ENCODE measurements at regions not wholly inside any gene's neighbourhood (a gene's known extent, or its start where the extent isn't known, plus 50 kb on each side); places are given as distances from the start of the nearest gene placed in this dataset.

- no peaks in the 10 kb centered on the region for H3K36me3 ChIP-seq (ENCODE audit: insufficient read depth, low read length)
- no peaks in the 10 kb centered on the region for H3K4me1 ChIP-seq (ENCODE audit: insufficient read depth, low read length)
- no peak for TF ChIP-seq CTCF (IDR thresholded peaks at IDR 0.05; ENCODE audit: borderline replicate concordance, extremely low read depth, low read length, poor library complexity, severe bottlenecking)
- TF ChIP-seq EZH2 (IDR thresholded peaks at IDR 0.05; ENCODE audit: borderline replicate concordance, low read depth, low read length, severe bottlenecking), result no peak
- ATAC-seq (ENCODE audit: insufficient read depth, low read depth) (no peak), DNase-seq (no peak)
- no peak overlapping the region for H3K4me3 ChIP-seq (ENCODE audit: low read depth in 1 of 2, low read length in 2 of 2)
- H3K27me3 ChIP-seq (ENCODE audit: insufficient read depth, low read length, poor library complexity), result no peaks in the 10 kb centered on the region
- no peak overlapping the region for H3K9ac ChIP-seq (ENCODE audit: low read depth, low read length)
- H2AFZ ChIP-seq (ENCODE audit: low read depth, low read length), result no peak overlapping the region
- H4K20me1 ChIP-seq (ENCODE audit: insufficient read depth, low read length), result no peaks in the 10 kb centered on the region
- no peaks in the 10 kb centered on the region for H3K79me2 ChIP-seq (ENCODE audit: insufficient read depth, low read length)
- no peak overlapping the region for H3K27ac ChIP-seq (ENCODE audit: low read length)
- H3K9me3 ChIP-seq (ENCODE audit: insufficient read depth, low read length, severe bottlenecking), result no peaks in the 10 kb centered on the region
- no peak overlapping the region for H3K4me2 ChIP-seq (ENCODE audit: insufficient read depth, low read length)
Observed at GRCh38 chr5:155222393-155222792, 208.8 kb downstream of the KIF4B start.

GRCh38 chr5:155229135-155229534 is 215.6 kb downstream of the KIF4B start:
- DNase-seq, result no peak
- H3K36me3 ChIP-seq (ENCODE audit: insufficient read depth, low read length), result no peaks in the 10 kb centered on the region
- TF ChIP-seq CTCF (IDR thresholded peaks at IDR 0.05; ENCODE audit: borderline replicate concordance, extremely low read depth, low read length, poor library complexity, severe bottlenecking) (no peak), EZH2 (IDR thresholded peaks at IDR 0.05; ENCODE audit: borderline replicate concordance, low read depth, low read length, severe bottlenecking) (no peak)
- no peak for ATAC-seq (ENCODE audit: insufficient read depth, low read depth)
- H3K4me2 ChIP-seq (ENCODE audit: insufficient read depth, low read length), result no peak overlapping the region
- no peak overlapping the region for H3K4me3 ChIP-seq (ENCODE audit: low read depth in 1 of 2, low read length in 2 of 2)
- H3K4me1 ChIP-seq (ENCODE audit: insufficient read depth, low read length), result no peaks in the 10 kb centered on the region
- H3K27ac ChIP-seq (ENCODE audit: low read length), result no peak overlapping the region
- no peaks in the 10 kb centered on the region for H3K79me2 ChIP-seq (ENCODE audit: insufficient read depth, low read length)
- H3K9ac ChIP-seq (ENCODE audit: low read depth, low read length), result no peak overlapping the region
- no peaks in the 10 kb centered on the region for H3K27me3 ChIP-seq (ENCODE audit: insufficient read depth, low read length, poor library complexity)
- H4K20me1 ChIP-seq (ENCODE audit: insufficient read depth, low read length), result no peaks in the 10 kb centered on the region
- H3K9me3 ChIP-seq (ENCODE audit: insufficient read depth, low read length, severe bottlenecking), result no peaks in the 10 kb centered on the region
- H2AFZ ChIP-seq (ENCODE audit: low read depth, low read length), result no peak overlapping the region

- no peaks in the 10 kb centered on the region for H4K20me1 ChIP-seq (ENCODE audit: insufficient read depth, low read length)
- ATAC-seq (ENCODE audit: insufficient read depth, low read depth) (no peak), DNase-seq (no peak)
- no peak overlapping the region for H3K27ac ChIP-seq (ENCODE audit: low read length)
- TF ChIP-seq EZH2 (IDR thresholded peaks at IDR 0.05; ENCODE audit: borderline replicate concordance, low read depth, low read length, severe bottlenecking) (no peak), CTCF (IDR thresholded peaks at IDR 0.05; ENCODE audit: borderline replicate concordance, extremely low read depth, low read length, poor library complexity, severe bottlenecking) (no peak)
- no peaks in the 10 kb centered on the region for H3K79me2 ChIP-seq (ENCODE audit: insufficient read depth, low read length)
- H3K4me2 ChIP-seq (ENCODE audit: insufficient read depth, low read length), result no peak overlapping the region
- no peak overlapping the region for H2AFZ ChIP-seq (ENCODE audit: low read depth, low read length)
- H3K9ac ChIP-seq (ENCODE audit: low read depth, low read length), result no peak overlapping the region
- no peaks in the 10 kb centered on the region for H3K27me3 ChIP-seq (ENCODE audit: insufficient read depth, low read length, poor library complexity)
- H3K36me3 ChIP-seq (ENCODE audit: insufficient read depth, low read length), result no peaks in the 10 kb centered on the region
- H3K4me1 ChIP-seq (ENCODE audit: insufficient read depth, low read length), result no peaks in the 10 kb centered on the region
- H3K9me3 ChIP-seq (ENCODE audit: insufficient read depth, low read length, severe bottlenecking), result no peaks in the 10 kb centered on the region
- no peak overlapping the region for H3K4me3 ChIP-seq (ENCODE audit: low read depth in 1 of 2, low read length in 2 of 2)
Observed at GRCh38 chr5:155239803-155240202, 226.2 kb downstream of the KIF4B start.

- ATAC-seq (ENCODE audit: insufficient read depth, low read depth), result no peak
- no peak for TF ChIP-seq CTCF (IDR thresholded peaks at IDR 0.05; ENCODE audit: borderline replicate concordance, extremely low read depth, low read length, poor library complexity, severe bottlenecking)
- no peak for TF ChIP-seq EZH2 (IDR thresholded peaks at IDR 0.05; ENCODE audit: borderline replicate concordance, low read depth, low read length, severe bottlenecking)
Observed at GRCh38 chr5:155250596-155250995, 237.0 kb downstream of the KIF4B start.

More at GRCh38 chr5:155250596-155250995, 237.0 kb downstream of the KIF4B start:
- no peak overlapping the region for H3K27ac ChIP-seq (ENCODE audit: low read length)
- no peaks in the 10 kb centered on the region for H3K4me1 ChIP-seq (ENCODE audit: insufficient read depth, low read length)
- H3K9me3 ChIP-seq (ENCODE audit: insufficient read depth, low read length, severe bottlenecking), result no peaks in the 10 kb centered on the region
- H3K4me3 ChIP-seq (ENCODE audit: low read depth in 1 of 2, low read length in 2 of 2), result no peak overlapping the region
- no peak overlapping the region for H3K4me2 ChIP-seq (ENCODE audit: insufficient read depth, low read length)
- H3K79me2 ChIP-seq (ENCODE audit: insufficient read depth, low read length), result no peaks in the 10 kb centered on the region
- H3K9ac ChIP-seq (ENCODE audit: low read depth, low read length), result no peak overlapping the region
- no peaks in the 10 kb centered on the region for H3K36me3 ChIP-seq (ENCODE audit: insufficient read depth, low read length)
- no peak overlapping the region for H2AFZ ChIP-seq (ENCODE audit: low read depth, low read length)
- H3K27me3 ChIP-seq (ENCODE audit: insufficient read depth, low read length, poor library complexity), result peaks cover 2% of the 10 kb centered on the region
- no peaks in the 10 kb centered on the region for H4K20me1 ChIP-seq (ENCODE audit: insufficient read depth, low read length)
- DNase-seq, result no peak

Data from DND-41 (cell line).